ENCODE measurements at regions not wholly inside any gene's neighbourhood (a gene's known extent, or its start where the extent isn't known, plus 50 kb on each side); places are given as distances from the start of the nearest gene placed in this dataset.

- no peak for TF ChIP-seq RCOR1 (IDR thresholded peaks at IDR 0.05; ENCODE audit: low read depth, low read length)
- TF ChIP-seq POLR2A (IDR thresholded peaks at IDR 0.05; ENCODE audit: low read length), result no peak
- TF ChIP-seq ZC3H11A (IDR thresholded peaks at IDR 0.05), result no peak
- TF ChIP-seq ATOH8 (CRISPR knock-in tag; IDR thresholded peaks at IDR 0.05; ENCODE audit: low read depth), result no peak
Measured at GRCh38 chr1:229786974-229787610, 161.0 kb downstream of the URB2 start (continued).

- no peak overlapping the region for H3K27ac ChIP-seq
- ChIA-PET POLR2A (no interaction called here), CTCF (no interaction called here)
- no peak for FAIRE-seq
- no peak for DNase-seq (ENCODE audit: low read depth in 1 of 2, low spot score in 1 of 2)
- WGBS (ENCODE audit: missing lambda C conversion rate), result 75% methylated on average over 6 of the region's 6 CpGs
- no peaks in the 10 kb centered on the region for H3K4me1 ChIP-seq
- H3K9me3 ChIP-seq, result peaks cover 14% of the 10 kb centered on the region; the same call in 2 of the 3 replicates
- TF ChIP-seq JUN (IDR thresholded peaks at IDR 0.05) (no peak), USF2 (IDR thresholded peaks at IDR 0.05) (no peak)
- ATAC-seq, result no peak
- no peak overlapping the region for H3K4me3 ChIP-seq
- no peak overlapping the region for H3K4me2 ChIP-seq
Measured at GRCh38 chr1:229788004-229788403, 162.0 kb downstream of the URB2 start.

GRCh38 chr1:229792012-229792975, 166.2 kb downstream of the URB2 start:
- CTCF ChIA-PET, result interaction anchor here (1.5 kb wide), 1 partner anchor 22 kb away, joined by 3 read pairs; no protein-coding TSS in a partner anchor
- H3K4me2 ChIP-seq, result no peak overlapping the region
- no peak overlapping the region for H3K4me3 ChIP-seq
- no peaks in the 10 kb centered on the region for H3K4me1 ChIP-seq
- DNase-seq (ENCODE audit: low read depth in 1 of 2, low spot score in 1 of 2), result no peak
- H3K9me3 ChIP-seq, result peaks cover 8% of the 10 kb centered on the region; the same call in 2 of the 3 replicates
- no peak for ATAC-seq
- H3K27ac ChIP-seq, result no peak overlapping the region
- TF ChIP-seq SREBF2 (IDR thresholded peaks at IDR 0.05) (no peak), RNF2 (IDR thresholded peaks at IDR 0.05; ENCODE audit: borderline replicate concordance, low read depth) (no peak), PBX3 (IDR thresholded peaks at IDR 0.05) (no peak)
- 68% methylated on average over 6 of the region's 6 CpGs for WGBS (ENCODE audit: missing lambda C conversion rate)
- POLR2A ChIA-PET, result no interaction called here
- no peak for FAIRE-seq

- Histone ChIP-seq H3K9me3 (peaks cover 8% of the 10 kb centered on the region; the same call in 1 of the 3 replicates), H3K4me2 (no peak overlapping the region), H3K27ac (no peak overlapping the region), H3K4me1 (no peaks in the 10 kb centered on the region), H3K4me3 (no peak overlapping the region)
- TF ChIP-seq CHD2 (IDR thresholded peaks at IDR 0.05; ENCODE audit: low read length, partially characterized antibody), result no peak
- ChIA-PET CTCF (no interaction called here), POLR2A (no interaction called here)
- 58% methylated on average over 5 of the region's 5 CpGs for WGBS (ENCODE audit: missing lambda C conversion rate)
- FAIRE-seq (no peak), ATAC-seq (no peak), DNase-seq (ENCODE audit: low read depth in 1 of 2, low spot score in 1 of 2) (no peak)
Measured at GRCh38 chr1:229793488-229793887, 167.4 kb downstream of the URB2 start.

- 82% methylated on average over 3 of the region's 3 CpGs for WGBS (ENCODE audit: missing lambda C conversion rate)
- DNase-seq (ENCODE audit: low read depth in 1 of 2, low spot score in 1 of 2) (no peak), FAIRE-seq (no peak), ATAC-seq (no peak)
- Histone ChIP-seq H3K4me2 (no peak overlapping the region), H3K27ac (no peak overlapping the region), H3K9me3 (peaks cover under 1% of the 10 kb centered on the region; the same call in 2 of the 3 replicates), H3K4me3 (no peak overlapping the region), H3K4me1 (no peaks in the 10 kb centered on the region)
- ChIA-PET POLR2A (no interaction called here), CTCF (no interaction called here)
- TF ChIP-seq KDM5A (IDR thresholded peaks at IDR 0.05), result no peak
- TF ChIP-seq JUNB (IDR thresholded peaks at IDR 0.05), result no peak
- no peak for TF ChIP-seq RAD21 (conservative IDR thresholded peaks at IDR 0.05 in 1 of 2, IDR thresholded peaks at IDR 0.05 in 1 of 2)
- TF ChIP-seq CEBPB (IDR thresholded peaks at IDR 0.05), result no peak
- TF ChIP-seq SMC3 (IDR thresholded peaks at IDR 0.05), result no peak
- TF ChIP-seq MAZ (IDR thresholded peaks at IDR 0.05; ENCODE audit: borderline replicate concordance, low read depth, low read length), result no peak
- no peak for TF ChIP-seq FOSL2 (IDR thresholded peaks at IDR 0.05)
- TF ChIP-seq FOSL2 (CRISPR knock-in tag; IDR thresholded peaks at IDR 0.05), result no peak
- no peak for TF ChIP-seq CHD4 (IDR thresholded peaks at IDR 0.05; ENCODE audit: borderline replicate concordance)
- no peak for TF ChIP-seq KDM1A (IDR thresholded peaks at IDR 0.05; ENCODE audit: low read depth)
- no peak for TF ChIP-seq RCOR1 (IDR thresholded peaks at IDR 0.05; ENCODE audit: low read depth, low read length)
- no peak for TF ChIP-seq ELK1 (IDR thresholded peaks at IDR 0.05; ENCODE audit: low read depth, low read length)
- TF ChIP-seq ATOH8 (CRISPR knock-in tag; IDR thresholded peaks at IDR 0.05; ENCODE audit: low read depth), result no peak
Measured at GRCh38 chr1:229798558-229798957, 172.5 kb downstream of the URB2 start.
